Activated naive CD4-positive, alpha-beta T cell treated with anti-CD3 and anti-CD28 coated beads for 36 hours (primary cell): ENCODE measurements at regions not wholly inside any gene's neighbourhood (a gene's known extent, or its start where the extent isn't known, plus 50 kb on each side); places are given as distances from the start of the nearest gene placed in this dataset.

ENCODE experiments used
- CTCF ChIA-PET: fragments of 350-600 bp; sonication (Branson Sonifier 250); formaldehyde crosslinking; loops from one replicate; lab custom pipeline; 2021; ENCODE audit warnings: antibody characterized with exemption; lab: Charles Lee
- DNase-seq: peaks from one replicate; pipeline ENCODE4 v3.0.0-alpha.2; 2020
- H3K27ac Mint-ChIP-seq: one replicate; pipeline ENCODE4 v1.8.0; 2021; ENCODE audit warnings: mild to moderate bottlenecking, mixed read lengths
- H3K27me3 Mint-ChIP-seq: one replicate; pipeline ENCODE4 v1.8.0; 2021; ENCODE audit warnings: low read depth, mixed read lengths
- H3K36me3 Mint-ChIP-seq: one replicate; pipeline ENCODE4 v1.8.0; 2021; ENCODE audit warnings: low read depth, mixed read lengths
- H3K4me1 Mint-ChIP-seq: one replicate; pipeline ENCODE4 v1.8.0; 2021; ENCODE audit warnings: low read depth, mixed read lengths
- H3K4me3 Mint-ChIP-seq: one replicate; pipeline ENCODE4 v1.8.0; 2021; ENCODE audit warnings: mild to moderate bottlenecking, moderate library complexity, mixed read lengths
- H3K9me3 Mint-ChIP-seq: one replicate; pipeline ENCODE4 v1.8.0; 2021; ENCODE audit warnings: mixed read lengths
- intact Hi-C: fragments of 100-400 bp; cut with micrococcal nuclease; formaldehyde crosslinking; loops from one replicate; pipeline ENCODE4 v1.15.1; 2023

DNA sequence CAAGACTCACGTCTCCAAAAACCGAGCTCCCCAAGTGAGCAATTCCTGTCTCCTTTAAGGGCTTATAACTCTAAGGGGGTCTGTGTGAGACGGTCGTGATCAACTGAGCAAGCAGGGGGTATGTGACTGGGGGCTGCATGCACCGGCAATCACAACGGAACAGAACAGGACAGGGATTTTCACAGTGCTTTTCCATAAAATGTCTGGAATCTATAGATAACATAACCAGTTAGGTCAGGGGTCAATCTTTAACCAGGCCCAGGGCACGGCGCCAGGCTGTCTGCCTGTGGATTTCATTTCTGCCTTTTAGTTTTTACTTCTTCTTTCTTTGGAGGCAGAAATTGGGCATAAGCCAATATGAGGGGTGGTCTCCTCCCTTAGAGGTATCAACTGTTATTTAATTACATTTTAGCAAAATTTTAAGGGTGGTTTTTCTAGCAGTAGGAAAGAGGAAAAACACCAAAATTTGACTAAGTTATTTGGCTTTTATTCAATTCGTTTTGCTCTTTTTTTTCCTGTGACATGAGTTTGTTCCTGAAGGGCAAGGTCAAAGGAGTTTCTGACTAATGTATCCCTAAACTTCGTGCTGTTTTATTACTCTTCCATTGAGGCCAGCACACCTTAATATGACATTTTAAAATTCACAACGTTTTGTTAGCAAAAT lies 121.4 kb upstream of the SEC61G start:
- intact Hi-C loops = no loop called here
- H3K27me3 Mint-ChIP-seq = peaks cover 3% of the 10 kb centered on the region
- no peaks in the 10 kb centered on the region for H3K36me3 Mint-ChIP-seq
- no peak overlapping the region for H3K4me3 Mint-ChIP-seq
- no peak overlapping the region for H3K27ac Mint-ChIP-seq
- no peak for DNase-seq
- no peaks in the 10 kb centered on the region for H3K9me3 Mint-ChIP-seq
- H3K4me1 Mint-ChIP-seq = no peaks in the 10 kb centered on the region
- CTCF ChIA-PET = no interaction called here

DNA sequence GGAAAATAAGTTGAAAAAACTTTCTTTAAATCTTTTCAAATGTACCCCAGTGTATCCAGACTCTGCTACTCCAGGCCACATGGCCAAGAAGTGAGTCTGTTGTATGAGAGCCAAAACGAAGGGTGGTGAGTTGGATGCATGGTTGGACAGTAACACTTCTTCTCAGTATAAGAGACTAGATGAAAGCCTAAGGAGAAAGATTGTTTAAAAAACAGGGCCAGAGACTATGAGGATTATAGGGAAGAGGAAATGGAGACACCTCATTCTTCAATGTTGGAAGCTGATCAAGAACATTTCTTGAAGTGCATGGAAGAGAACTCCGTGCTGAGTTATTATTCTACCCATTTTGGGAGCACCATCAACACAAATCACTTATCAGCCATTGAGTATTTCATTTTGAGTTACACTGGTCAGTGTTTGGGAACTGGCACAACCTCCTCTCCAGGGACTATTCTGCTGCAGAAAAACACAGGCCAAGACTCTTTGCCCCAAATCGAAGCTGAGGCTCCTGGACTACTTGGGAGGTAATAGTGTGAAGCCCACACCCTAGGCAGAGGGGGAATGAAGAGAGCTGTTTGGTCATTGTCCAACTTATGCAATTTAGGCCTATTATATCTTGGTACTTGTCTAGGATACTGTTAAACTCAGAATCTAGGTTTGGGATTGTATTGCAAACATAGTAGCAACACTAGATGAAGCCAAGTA lies 123.0 kb upstream of the SEC61G start:
- Mint-ChIP-seq H3K36me3 (no peaks in the 10 kb centered on the region), H3K4me3 (no peak overlapping the region), H3K27ac (no peak overlapping the region), H3K4me1 (no peaks in the 10 kb centered on the region), H3K9me3 (no peaks in the 10 kb centered on the region), H3K27me3 (peaks cover 6% of the 10 kb centered on the region)
- CTCF ChIA-PET = no interaction called here
- intact Hi-C loops = no loop called here
- no peak for DNase-seq

- DNase-seq = no peak
- no peaks in the 10 kb centered on the region for H3K4me1 Mint-ChIP-seq
- H3K9me3 Mint-ChIP-seq = no peaks in the 10 kb centered on the region
- no peak overlapping the region for H3K27ac Mint-ChIP-seq
- CTCF ChIA-PET = no interaction called here
- peaks cover 3% of the 10 kb centered on the region for H3K27me3 Mint-ChIP-seq
- no peak overlapping the region for H3K4me3 Mint-ChIP-seq
- intact Hi-C loops = no loop called here
- H3K36me3 Mint-ChIP-seq = no peaks in the 10 kb centered on the region
Observed at GRCh38 chr7:54882694-54883093, 123.7 kb upstream of the SEC61G start.

DNA sequence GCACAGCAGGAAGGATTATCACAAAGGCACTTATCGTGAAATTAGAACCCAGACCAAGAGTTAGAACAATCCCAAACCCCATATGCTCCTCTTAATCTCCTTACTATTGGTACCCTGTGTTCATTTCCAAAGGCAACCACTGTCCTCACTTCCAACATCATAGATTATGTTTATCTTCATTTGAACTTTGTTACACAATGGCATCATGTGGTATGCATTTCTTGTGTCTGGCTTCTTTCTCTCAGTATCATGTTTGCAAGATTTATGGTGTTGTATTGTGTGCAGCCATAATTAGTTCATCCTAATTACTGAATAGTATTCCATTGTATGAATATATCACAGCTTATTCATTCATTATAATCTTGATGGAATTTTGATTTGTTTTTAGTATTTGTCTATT lies 124.6 kb upstream of the SEC61G start:
- Mint-ChIP-seq H3K9me3 (no peaks in the 10 kb centered on the region), H3K4me3 (no peak overlapping the region), H3K4me1 (no peaks in the 10 kb centered on the region), H3K36me3 (no peaks in the 10 kb centered on the region), H3K27ac (no peak overlapping the region), H3K27me3 (peaks cover 7% of the 10 kb centered on the region)
- intact Hi-C loops = no loop called here
- CTCF ChIA-PET = no interaction called here
- no peak for DNase-seq

GRCh38 chr7:54885285-54885684 lies 126.3 kb upstream of the SEC61G start:
- CTCF ChIA-PET = no interaction called here
- H3K4me3 Mint-ChIP-seq = no peak overlapping the region
- H3K4me1 Mint-ChIP-seq = no peaks in the 10 kb centered on the region
- DNase-seq = no peak
- H3K9me3 Mint-ChIP-seq = no peaks in the 10 kb centered on the region
- H3K27me3 Mint-ChIP-seq = peaks cover 12% of the 10 kb centered on the region
- no peak overlapping the region for H3K27ac Mint-ChIP-seq
- H3K36me3 Mint-ChIP-seq = no peaks in the 10 kb centered on the region
- intact Hi-C loops = no loop called here

DNA sequence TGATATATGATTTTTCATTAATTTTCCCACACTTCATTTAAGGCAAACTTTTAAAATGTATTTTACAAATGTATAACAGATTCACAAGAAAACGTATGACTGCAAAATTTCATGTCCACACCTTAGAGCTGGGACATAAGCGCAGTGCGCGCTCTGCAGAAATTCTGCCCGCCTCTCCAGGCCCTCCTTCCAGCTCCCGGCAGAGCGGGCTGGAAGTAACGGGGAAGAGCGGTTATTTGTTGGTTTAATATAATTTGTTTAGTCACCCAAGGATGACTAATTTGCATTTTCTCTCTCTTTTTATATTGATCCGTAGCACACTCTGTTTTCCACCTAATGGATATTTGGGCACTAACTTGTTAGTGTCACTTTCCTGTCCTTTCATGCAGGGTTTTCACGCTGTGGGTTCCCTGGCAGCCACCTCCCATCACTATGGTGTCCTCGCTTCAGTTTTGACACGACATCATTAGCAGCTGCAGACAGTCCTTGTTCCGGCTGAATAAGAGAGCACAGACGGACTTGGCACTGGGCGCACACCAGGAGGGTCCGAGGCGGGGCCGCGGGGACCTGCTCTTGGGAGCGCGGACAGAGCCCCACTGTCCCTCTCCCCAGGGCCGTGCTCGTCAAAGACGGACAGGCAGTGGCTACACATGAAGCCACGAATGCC lies 129.2 kb upstream of the SEC61G start:
- Mint-ChIP-seq H3K27me3 (peaks cover 12% of the 10 kb centered on the region), H3K9me3 (no peaks in the 10 kb centered on the region), H3K27ac (no peak overlapping the region), H3K4me1 (no peaks in the 10 kb centered on the region), H3K36me3 (no peaks in the 10 kb centered on the region), H3K4me3 (no peak overlapping the region)
- intact Hi-C loops = no loop called here
- CTCF ChIA-PET = interaction anchor here (0.7 kb wide), 1 partner anchor 14 kb away, joined by 3 read pairs; no protein-coding TSS in a partner anchor
- DNase-seq = no peak

DNA sequence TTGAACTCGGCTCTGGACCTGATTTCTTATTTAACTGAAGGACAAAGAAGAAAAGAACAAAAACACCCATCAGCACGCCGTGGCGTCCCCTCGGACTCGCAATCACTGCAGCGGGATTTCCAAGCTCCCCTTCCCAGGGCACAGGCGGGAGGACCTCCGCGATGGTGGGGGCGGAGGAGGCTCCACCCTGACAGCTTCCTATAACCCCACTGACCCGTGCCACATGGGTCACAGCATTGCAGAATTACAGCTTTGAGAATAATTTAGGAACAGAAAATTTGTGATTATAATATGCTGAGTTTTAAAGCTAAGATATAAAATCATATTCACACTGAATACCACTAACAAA lies 129.7 kb upstream of the SEC61G start:
- Mint-ChIP-seq H3K4me3 (no peak overlapping the region), H3K4me1 (no peaks in the 10 kb centered on the region), H3K27me3 (peaks cover 12% of the 10 kb centered on the region), H3K27ac (no peak overlapping the region), H3K9me3 (no peaks in the 10 kb centered on the region), H3K36me3 (no peaks in the 10 kb centered on the region)
- intact Hi-C loops = no loop called here
- CTCF ChIA-PET = interaction anchor here (0.7 kb wide), 1 partner anchor 15 kb away, joined by 3 read pairs; no protein-coding TSS in a partner anchor
- DNase-seq = no peak

DNA sequence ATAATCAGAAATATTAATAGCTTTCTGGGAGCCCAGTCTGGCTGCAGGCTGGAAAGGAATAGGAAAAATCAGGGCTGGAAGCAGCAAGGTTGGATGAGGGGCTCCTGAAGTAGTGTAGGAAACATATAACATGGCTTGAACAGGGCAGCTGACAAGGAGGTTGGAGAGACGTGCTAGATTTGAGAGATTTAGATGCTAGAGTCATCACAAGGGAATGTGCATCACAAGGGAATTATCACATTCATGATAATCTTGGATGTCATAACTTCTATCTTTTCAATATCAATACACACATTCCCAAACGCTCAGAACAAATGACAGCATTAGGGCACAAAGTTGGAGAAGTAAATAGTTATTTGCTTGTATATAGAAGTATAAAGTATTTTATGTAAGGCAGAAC lies 120.9 kb upstream of the EGFR start:
- intact Hi-C loops = no loop called here
- H3K27ac Mint-ChIP-seq = no peak overlapping the region
- CTCF ChIA-PET = interaction anchor here (0.7 kb wide), 2 partner anchors 9 to 23 kb away, joined by 3 read pairs; no protein-coding TSS in a partner anchor
- H3K4me3 Mint-ChIP-seq = no peak overlapping the region
- H3K9me3 Mint-ChIP-seq = no peaks in the 10 kb centered on the region
- peaks cover 3% of the 10 kb centered on the region for H3K27me3 Mint-ChIP-seq
- DNase-seq = no peak
- H3K36me3 Mint-ChIP-seq = no peaks in the 10 kb centered on the region
- no peaks in the 10 kb centered on the region for H3K4me1 Mint-ChIP-seq

DNA sequence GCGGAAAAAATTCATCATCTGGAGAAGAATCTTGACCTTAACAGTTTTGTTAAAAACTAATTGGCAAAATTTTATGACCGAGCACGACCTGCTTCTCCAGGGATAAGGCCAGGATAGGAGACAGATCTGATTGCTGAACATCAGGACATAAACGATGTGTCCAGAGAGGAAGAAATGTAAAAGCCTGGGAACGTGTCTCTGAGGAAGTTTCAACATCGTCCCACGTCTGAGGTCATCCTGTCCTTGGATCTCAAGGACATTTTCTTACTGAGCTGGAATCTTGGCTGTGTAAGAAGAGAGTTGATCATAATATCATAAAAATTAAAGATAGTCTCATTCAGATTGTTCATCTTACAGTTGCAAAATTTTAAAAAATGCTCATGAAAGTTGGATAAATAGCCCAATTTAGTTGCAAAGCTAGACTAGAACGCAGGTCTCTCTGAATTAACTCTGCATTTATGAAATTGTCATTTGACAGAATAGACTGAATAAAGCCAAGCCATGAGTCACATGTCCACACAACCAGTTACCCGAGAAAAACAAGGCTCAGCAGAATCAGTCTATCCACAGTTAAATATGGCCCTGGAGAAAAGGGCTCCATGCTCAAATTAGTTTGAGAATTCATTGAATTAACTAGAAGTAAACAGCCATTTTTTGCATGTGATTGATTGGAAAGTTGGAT lies 120.0 kb upstream of the EGFR start:
- intact Hi-C loops = no loop called here
- peaks cover 3% of the 10 kb centered on the region for H3K27me3 Mint-ChIP-seq
- H3K27ac Mint-ChIP-seq = no peak overlapping the region
- no peaks in the 10 kb centered on the region for H3K36me3 Mint-ChIP-seq
- no peak for DNase-seq
- H3K4me3 Mint-ChIP-seq = no peak overlapping the region
- H3K4me1 Mint-ChIP-seq = no peaks in the 10 kb centered on the region
- no peaks in the 10 kb centered on the region for H3K9me3 Mint-ChIP-seq
- CTCF ChIA-PET = no interaction called here

DNA sequence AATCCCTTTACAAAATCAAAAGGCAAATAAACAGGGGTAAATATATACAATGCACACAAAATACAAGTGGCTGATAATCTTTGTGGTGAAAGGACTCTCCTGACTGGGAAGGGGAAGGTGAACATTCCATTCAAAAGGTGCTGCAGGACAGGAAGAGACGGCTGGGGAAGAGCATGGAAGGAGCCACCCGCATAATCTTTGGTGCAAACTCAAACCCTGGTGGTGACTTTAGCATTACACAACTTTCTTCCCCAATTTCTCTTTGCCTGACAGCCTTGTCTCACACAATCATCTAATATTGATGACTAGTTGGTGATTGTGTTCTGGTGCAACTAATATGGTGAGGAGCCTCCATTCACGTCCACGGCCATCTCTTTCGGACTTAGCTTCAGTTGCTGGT lies 117.0 kb upstream of the EGFR start:
- Mint-ChIP-seq H3K27me3 (peaks cover 3% of the 10 kb centered on the region), H3K36me3 (no peaks in the 10 kb centered on the region), H3K4me3 (no peak overlapping the region), H3K27ac (no peak overlapping the region), H3K9me3 (no peaks in the 10 kb centered on the region), H3K4me1 (no peaks in the 10 kb centered on the region)
- intact Hi-C loops = no loop called here
- CTCF ChIA-PET = interaction anchor here (0.6 kb wide), 1 partner anchor 215 kb away, joined by 3 read pairs; no protein-coding TSS in a partner anchor
- no peak for DNase-seq

GRCh38 chr7:54904130-54904529 lies 114.7 kb upstream of the EGFR start:
- Mint-ChIP-seq H3K9me3 (no peaks in the 10 kb centered on the region), H3K4me3 (no peak overlapping the region), H3K27ac (no peak overlapping the region), H3K4me1 (no peaks in the 10 kb centered on the region), H3K36me3 (no peaks in the 10 kb centered on the region), H3K27me3 (peaks cover 7% of the 10 kb centered on the region)
- intact Hi-C loops = no loop called here
- no peak for DNase-seq
- CTCF ChIA-PET = interaction anchor here (0.7 kb wide), 1 partner anchor 354 kb away, joined by 3 read pairs; no protein-coding TSS in a partner anchor

- no peaks in the 10 kb centered on the region for H3K9me3 Mint-ChIP-seq
- H3K27ac Mint-ChIP-seq = no peak overlapping the region
- no peaks in the 10 kb centered on the region for H3K4me1 Mint-ChIP-seq
- H3K27me3 Mint-ChIP-seq = peaks cover 7% of the 10 kb centered on the region
- no peak overlapping the region for H3K4me3 Mint-ChIP-seq
- CTCF ChIA-PET = no interaction called here
- DNase-seq = no peak
- intact Hi-C loops = no loop called here
- no peaks in the 10 kb centered on the region for H3K36me3 Mint-ChIP-seq
Observed at GRCh38 chr7:54904986-54905385, 113.8 kb upstream of the EGFR start.
